ENCODE measurements at regions not wholly inside any gene's neighbourhood (a gene's known extent, or its start where the extent isn't known, plus 50 kb on each side); places are given as distances from the start of the nearest gene placed in this dataset.
A peak's percentile ranks its signal among the peaks of the same experiment; 100 is the strongest.

DNA sequence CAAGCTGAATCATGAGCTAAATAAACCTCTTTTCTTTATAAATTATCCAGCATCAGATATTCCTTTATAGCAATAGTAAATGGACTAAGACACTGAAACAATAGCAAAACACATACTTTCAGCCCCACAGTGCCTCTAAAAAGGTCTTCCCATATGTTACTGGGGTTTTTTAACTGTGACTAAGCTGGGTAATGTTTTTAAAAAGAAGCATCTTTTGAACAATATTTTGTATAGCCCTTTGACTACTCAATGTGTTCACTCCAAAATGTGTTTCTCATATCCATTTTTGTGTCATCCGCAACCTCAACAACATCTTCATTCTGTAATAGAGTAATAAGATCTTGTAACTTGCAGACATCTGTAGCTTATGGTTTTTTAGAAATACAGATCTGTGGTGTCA, 218.7 kb upstream of the S100G start:
- no peaks in the 10 kb centered on the region for H3K9me3 Mint-ChIP-seq
- H3K27me3 Mint-ChIP-seq = no peaks in the 10 kb centered on the region

DNA sequence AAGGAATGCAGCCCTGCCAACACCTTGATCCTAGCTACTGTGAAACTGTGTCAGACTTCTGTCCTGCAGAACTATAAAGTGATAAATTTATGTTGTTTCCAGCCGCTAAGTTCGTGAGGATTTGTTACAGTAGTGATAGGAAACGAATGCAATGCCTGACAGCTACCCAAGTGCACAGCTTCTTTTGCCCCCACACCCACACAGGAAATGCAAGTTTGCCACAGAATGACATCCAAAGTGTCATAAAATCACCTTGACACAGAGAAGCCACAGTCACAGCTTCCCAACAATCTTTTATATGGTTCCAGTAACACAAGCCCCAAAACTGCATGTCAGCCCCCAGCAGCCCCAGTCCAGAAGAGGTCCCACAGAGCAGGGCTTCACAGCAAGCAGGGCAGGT, 216.9 kb upstream of the S100G start:
- Mint-ChIP-seq H3K9me3 (no peaks in the 10 kb centered on the region), H3K27me3 (no peaks in the 10 kb centered on the region), H3K4me1 (ENCODE audit: unreplicated experiment) (no peaks in the 10 kb centered on the region), H3K4me3 (no peak overlapping the region), H3K36me3 (no peaks in the 10 kb centered on the region), H3K27ac (no peak overlapping the region)
- DNase-seq (ENCODE audit: extremely low spot score, unreplicated experiment) = no peak
- TF ChIP-seq, protein P1, sequence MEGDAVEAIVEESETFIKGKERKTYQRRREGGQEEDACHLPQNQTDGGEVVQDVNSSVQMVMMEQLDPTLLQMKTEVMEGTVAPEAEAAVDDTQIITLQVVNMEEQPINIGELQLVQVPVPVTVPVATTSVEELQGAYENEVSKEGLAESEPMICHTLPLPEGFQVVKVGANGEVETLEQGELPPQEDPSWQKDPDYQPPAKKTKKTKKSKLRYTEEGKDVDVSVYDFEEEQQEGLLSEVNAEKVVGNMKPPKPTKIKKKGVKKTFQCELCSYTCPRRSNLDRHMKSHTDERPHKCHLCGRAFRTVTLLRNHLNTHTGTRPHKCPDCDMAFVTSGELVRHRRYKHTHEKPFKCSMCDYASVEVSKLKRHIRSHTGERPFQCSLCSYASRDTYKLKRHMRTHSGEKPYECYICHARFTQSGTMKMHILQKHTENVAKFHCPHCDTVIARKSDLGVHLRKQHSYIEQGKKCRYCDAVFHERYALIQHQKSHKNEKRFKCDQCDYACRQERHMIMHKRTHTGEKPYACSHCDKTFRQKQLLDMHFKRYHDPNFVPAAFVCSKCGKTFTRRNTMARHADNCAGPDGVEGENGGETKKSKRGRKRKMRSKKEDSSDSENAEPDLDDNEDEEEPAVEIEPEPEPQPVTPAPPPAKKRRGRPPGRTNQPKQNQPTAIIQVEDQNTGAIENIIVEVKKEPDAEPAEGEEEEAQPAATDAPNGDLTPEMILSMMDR (conservative IDR thresholded peaks at IDR 0.05) = no peak

More for the DNA sequence above, 218.7 kb upstream of the S100G start:
- Mint-ChIP-seq H3K36me3 (no peaks in the 10 kb centered on the region), H3K27ac (no peak overlapping the region), H3K4me3 (no peak overlapping the region), H3K4me1 (ENCODE audit: unreplicated experiment) (no peaks in the 10 kb centered on the region)
- TF ChIP-seq, protein P1 (conservative IDR thresholded peaks at IDR 0.05) = no peak
- no peak for DNase-seq (ENCODE audit: extremely low spot score, unreplicated experiment)

DNA sequence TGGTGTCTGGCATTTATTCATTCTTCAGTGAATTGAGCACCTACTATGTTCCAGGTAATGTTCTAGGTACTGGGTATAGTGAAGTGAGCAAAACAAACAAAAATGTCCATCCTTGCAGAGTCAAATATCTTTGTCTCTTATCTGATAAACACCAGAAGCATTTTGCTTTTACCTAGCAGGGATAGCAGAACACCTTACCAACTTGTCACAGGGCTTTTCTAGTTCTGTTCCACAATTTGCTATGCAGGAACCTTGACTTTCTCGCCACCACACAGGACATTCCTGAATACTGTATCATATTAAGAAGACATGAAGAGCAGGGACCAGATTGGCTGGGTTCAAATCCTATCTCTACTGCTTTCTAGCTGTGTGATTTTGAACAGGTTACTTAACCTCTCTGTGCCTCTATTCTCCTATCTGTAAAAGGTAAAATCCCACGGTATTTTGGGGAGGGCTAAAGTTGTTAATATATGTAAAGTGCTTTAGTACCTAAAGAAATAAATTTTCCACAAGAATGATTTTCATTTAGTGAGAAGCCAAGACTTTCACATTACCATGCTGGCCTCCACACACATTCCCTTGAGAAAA, 214.5 kb upstream of the S100G start:
- no peak for DNase-seq (ENCODE audit: extremely low spot score, unreplicated experiment)
- TF ChIP-seq, protein P1 (conservative IDR thresholded peaks at IDR 0.05) = no peak
- Mint-ChIP-seq H3K36me3 (no peaks in the 10 kb centered on the region), H3K27ac (no peak overlapping the region), H3K9me3 (no peaks in the 10 kb centered on the region), H3K4me3 (no peak overlapping the region), H3K4me1 (ENCODE audit: unreplicated experiment) (no peaks in the 10 kb centered on the region), H3K27me3 (no peaks in the 10 kb centered on the region)

DNA sequence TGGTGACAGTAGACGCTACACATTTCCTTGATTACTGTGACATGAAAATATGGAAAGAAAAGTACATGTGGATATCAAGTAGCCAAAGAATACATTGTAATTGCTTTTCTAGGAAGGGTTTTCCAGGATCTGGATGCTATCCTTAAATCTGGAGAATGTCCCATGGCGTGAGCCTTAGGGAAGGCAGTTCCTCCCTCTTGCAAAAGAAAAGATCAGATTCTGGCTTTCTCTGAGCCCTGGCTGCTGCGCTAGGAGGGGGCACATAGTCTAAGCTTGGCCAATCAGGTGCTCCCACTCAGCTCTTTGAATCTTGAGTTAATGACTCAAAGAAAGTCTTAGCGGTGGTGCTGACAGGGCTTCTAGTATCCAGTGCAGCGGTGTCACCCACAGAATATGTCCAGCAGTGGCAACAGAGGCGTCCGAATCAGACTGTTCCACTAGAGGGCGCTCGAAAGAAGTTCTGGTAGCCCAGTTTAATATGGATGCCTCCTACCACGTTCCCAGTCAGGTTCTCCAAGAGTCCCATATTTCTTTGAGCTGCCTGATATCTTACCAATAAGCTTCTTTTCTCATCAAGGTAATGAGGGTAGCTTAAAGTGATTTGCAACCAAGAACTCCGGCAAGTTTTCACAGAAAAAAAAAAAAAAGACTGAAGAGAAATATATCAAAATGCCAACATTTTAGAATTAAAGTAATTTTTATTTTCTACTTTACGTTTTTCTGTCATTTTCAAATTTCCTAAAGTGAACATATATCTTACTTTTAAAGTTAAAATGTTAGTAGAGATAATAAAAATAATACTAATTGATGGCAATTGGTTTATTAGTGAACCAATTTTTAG, 213.4 kb upstream of the S100G start:
- Mint-ChIP-seq H3K27ac (no peak overlapping the region), H3K4me3 (no peak overlapping the region), H3K36me3 (no peaks in the 10 kb centered on the region), H3K27me3 (no peaks in the 10 kb centered on the region), H3K4me1 (ENCODE audit: unreplicated experiment) (no peaks in the 10 kb centered on the region), H3K9me3 (no peaks in the 10 kb centered on the region)
- no peak for DNase-seq (ENCODE audit: extremely low spot score, unreplicated experiment)
- TF ChIP-seq, protein P1 (conservative IDR thresholded peaks at IDR 0.05) = peak; percentile 87

DNA sequence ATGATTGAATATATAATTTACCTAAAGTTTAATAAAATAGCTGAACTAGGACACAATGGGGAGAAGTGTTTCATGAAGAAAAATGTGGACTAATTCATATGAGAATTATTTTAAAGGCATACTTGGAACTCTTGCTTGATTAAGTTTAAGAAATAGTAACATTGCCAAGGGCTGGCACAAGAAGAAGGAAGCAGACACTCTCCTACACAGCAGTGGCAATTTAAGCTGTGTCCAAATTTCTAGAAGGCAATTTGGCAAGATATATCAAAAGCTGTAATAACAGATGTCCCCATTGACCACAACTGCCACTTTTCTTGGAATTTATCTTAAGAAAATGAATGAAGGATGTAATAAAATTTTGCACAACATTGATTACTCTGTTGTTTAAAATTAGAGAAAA, 209.5 kb upstream of the S100G start:
- Mint-ChIP-seq H3K9me3 (no peaks in the 10 kb centered on the region), H3K27me3 (no peaks in the 10 kb centered on the region), H3K4me1 (ENCODE audit: unreplicated experiment) (no peaks in the 10 kb centered on the region), H3K27ac (no peak overlapping the region), H3K36me3 (no peaks in the 10 kb centered on the region), H3K4me3 (no peak overlapping the region)
- TF ChIP-seq, protein P1 (conservative IDR thresholded peaks at IDR 0.05) = no peak
- DNase-seq (ENCODE audit: extremely low spot score, unreplicated experiment) = no peak

Measured in type B pancreatic cell (in vitro differentiated cells).